HG03432 (cell line): ENCODE measurements at regions not wholly inside any gene's neighbourhood (a gene's known extent, or its start where the extent isn't known, plus 50 kb on each side); places are given as distances from the start of the nearest gene placed in this dataset.

ENCODE experiments used
- ATAC-seq: cut with Tn5 transposase; IDR thresholded peaks from one replicate; pipeline ENCODE4 v1.9.1; 2021; ENCODE audit warnings: mild to moderate bottlenecking, moderate library complexity; ENCODE audit not compliant: unreplicated experiment

DNA sequence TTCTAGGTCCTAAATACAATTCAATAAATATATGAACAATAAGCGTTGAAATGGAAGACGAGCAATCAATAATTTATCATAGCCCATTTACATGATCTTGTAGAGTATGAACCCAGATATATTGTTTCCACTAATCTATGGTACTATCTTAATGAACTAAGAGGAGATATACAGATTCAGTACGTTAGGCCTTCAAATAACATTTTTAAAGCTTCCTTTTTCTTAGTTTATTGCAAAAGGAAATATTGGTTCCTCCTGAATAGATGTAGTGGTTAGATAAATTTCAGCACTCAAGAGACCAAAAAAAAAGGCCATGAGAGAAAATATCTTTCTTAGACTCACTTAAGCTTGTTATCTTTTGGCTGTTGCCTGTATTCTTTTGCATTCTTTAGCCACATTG lies 147.5 kb upstream of the PITX2 start:
- ATAC-seq, result no peak

DNA sequence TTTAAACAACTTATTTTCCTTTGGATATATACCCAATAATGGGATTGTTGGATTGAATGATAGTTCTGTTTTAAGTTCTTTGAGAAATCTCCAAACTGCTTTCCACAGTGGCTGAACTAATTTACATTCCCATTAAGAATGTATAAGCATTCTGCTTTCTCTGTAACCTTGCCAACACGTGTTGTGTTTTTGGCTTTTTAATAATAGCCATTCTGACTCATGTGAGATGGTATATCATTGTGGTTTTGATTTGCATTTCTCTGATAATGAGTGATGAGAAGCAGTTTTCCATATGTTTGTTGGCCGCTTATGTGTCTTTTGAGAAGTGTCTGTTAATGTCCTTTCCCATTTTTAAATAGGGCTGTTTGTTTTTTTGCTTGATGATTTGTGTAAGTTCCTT lies 155.6 kb upstream of the PITX2 start:
- ATAC-seq, result no peak

DNA sequence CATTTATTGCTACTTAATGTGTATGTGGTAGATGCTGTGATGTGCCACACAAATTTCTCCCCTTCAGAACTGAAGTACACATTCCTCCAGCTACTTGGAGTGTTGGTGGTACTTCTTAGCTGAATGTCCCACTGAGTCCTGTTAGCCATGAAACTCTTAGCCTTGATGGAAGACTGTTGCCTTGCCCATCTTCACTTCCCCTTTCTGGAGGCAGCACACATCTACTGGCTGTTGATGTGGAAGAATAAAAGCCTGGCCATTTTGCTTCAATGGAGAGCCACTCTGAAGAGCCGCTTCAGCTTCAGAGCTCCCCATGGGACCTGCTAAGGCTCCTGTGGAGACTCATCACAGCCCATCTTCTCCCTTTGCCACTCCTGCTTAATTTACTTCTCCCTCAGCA lies 157.7 kb upstream of the PITX2 start:
- ATAC-seq, result no peak

GRCh38 chr4:110781944-110782343 lies 159.1 kb upstream of the PITX2 start:
- ATAC-seq, result no peak

DNA sequence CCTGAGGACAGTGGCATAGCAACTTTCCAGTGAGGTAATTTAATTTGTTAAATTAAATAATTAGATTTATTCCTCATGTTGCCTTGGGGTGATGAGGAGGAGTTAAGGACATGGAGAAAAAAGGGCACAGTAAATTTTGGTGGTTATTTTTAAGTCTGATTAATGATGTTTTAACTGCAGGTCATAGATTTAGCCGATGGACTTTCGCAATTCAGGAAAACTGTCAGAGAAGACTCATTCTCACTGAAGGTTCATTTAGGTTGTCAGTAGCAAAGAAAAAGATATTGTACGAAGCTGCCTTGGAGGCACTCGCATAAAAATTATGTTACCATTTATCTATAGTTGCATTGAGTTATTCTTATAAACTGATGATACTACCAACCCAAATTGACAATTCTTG lies 164.2 kb upstream of the PITX2 start:
- ATAC-seq, result no peak

DNA sequence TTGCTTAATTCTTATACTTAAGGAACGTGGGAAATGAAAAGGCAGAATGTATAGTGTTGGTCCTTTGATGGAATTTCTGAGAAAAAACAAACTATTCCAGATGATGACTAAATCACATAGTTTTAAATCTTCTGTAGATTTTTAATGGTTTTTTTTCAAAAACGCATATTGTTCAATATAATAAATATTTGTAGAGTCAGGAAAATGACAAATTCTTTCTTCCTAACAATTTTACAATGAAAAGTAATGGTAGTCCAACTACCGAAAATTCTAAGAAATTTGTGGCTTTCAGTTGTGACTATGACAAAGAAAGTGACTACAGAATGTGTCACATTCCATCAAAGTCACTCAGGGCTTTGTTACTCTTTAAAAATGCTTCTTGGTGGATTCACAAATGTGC lies 164.8 kb upstream of the PITX2 start:
- no peak for ATAC-seq

GRCh38 chr4:110788302-110788701 lies 165.4 kb upstream of the PITX2 start:
- ATAC-seq, result no peak

DNA sequence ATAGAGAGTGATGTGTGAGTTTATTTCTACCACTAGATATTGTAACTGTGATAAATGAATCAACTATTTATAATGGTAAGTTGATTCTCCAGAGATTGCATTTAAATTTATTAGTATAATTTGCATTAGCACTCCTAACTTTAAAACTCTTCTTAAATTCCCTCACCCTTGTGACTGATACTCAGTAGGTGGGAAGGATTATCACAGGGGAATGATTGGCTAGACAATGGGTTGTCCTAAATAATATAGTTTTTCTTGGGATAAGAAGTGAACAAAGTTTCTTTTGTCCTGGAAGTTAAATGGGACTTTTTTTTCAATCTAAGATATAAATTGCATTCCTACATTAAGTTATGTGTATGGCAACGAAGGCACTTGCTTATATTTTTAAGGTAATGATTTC lies 169.2 kb upstream of the PITX2 start:
- ATAC-seq, result no peak

- no peak for ATAC-seq
Measured at GRCh38 chr4:110793381-110793801, 170.5 kb upstream of the PITX2 start.

- ATAC-seq, result peak; percentile 74
Measured at GRCh38 chr4:110793890-110794554, 171.1 kb upstream of the PITX2 start.

DNA sequence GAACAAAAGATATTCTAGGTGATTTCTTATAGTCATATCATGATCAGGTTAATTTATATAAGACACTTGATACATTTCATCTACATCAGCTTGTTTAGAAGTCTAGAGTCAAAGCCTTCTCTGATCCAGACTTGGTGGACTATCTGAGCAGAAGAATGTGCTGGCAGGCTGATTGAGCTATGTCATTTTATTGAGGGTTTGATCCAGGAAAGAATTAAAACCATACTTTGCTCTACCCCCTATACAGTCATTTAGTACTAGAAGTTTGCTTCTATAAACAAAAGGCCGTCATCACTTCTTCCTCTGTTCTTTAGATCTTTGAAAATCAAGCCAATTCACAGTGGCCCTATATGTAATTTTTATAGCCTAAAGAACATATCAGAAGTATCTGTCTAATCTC lies 173.1 kb upstream of the PITX2 start:
- ATAC-seq, result no peak

GRCh38 chr4:110797486-110797885 lies 174.6 kb upstream of the PITX2 start:
- ATAC-seq, result no peak

DNA sequence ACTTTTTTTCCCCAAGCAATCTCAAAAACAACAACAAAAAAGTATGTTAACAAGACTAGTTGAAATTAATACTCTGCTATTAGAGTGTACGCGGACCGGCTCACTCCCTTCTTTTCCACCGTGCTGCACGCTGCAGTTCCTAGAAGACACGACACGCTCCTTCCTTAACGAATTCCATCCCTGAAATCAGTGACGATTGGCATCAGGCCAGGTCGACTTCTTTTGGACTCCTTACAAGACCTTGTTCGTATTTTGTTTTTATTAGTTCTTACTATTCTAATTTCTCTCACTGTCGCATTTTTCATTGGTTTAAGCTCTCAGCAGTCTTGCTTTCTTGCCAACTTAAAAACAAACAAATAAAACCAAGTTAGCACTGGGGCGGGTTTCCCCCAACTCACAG lies 175.8 kb upstream of the PITX2 start:
- ATAC-seq, result no peak

GRCh38 chr4:110799211-110799610 lies 176.3 kb upstream of the PITX2 start:
- ATAC-seq, result no peak

- ATAC-seq, result no peak
Measured at GRCh38 chr4:110801591-110801990, 178.7 kb upstream of the PITX2 start.

DNA sequence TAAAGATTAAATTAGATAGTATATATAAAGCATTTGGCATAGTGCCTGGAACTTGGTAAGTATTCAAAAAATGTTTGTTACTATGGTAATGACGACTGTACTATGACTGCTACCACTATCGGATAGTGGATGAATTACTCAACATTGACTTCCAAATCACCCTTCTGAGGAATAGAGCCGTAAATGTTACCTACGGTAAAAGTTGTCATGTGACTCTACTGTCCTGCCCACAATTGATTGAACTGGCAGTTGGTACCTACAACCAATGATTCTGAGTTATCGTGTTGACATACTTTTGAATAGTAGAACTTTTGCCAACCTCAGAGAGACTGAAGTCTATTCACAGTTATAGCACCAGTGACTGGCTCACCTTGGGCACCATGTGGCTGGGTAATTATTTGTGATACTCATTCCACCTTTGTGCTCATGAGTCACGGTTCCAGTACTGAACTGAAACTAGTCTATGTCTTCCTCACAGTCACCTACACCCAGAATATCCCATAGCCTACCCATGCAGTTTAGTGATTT lies 185.5 kb upstream of the PITX2 start:
- peak; percentile 91 for ATAC-seq

- ATAC-seq, result no peak
Measured at GRCh38 chr4:110815950-110816349, 193.1 kb upstream of the PITX2 start.

DNA sequence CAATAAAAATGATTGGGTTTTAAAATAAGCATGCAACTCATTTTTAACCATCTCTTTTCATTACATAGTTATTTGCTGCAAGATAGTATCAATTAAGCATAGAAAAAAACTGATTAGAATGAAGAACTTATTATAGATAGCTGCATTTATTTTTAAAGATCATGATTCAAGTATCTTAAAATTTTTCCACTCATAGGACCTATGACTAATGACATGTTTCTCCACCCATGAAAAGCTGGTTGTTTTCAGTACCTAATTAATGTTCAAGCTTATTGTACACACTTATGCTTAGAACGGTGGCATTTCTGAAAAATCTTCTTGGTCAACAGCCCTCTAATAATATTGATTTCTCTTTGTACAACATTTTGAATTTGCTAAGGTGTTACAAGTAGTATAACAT lies 193.5 kb upstream of the PITX2 start:
- ATAC-seq, result no peak

GRCh38 chr4:110821186-110821585 lies 198.3 kb upstream of the PITX2 start:
- ATAC-seq, result no peak

DNA sequence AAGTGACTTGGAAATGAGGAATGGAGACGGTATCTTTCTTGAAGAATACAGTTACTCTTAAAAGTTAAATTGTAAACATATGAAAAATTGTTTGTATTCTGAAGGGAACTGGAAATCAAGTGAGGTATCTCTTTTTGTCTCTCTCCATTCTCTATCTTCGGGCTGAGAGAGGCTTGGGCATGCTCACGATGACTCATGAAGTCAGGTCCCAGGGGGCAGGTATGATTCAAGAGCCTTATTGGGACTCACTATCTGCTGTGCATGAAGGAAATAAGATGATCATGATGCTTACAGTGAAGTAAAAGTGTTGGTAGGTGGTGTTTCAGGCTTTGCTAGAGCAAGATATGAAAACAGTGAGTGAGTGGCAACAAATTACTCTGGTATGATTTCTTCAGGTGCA lies 200.4 kb upstream of the PITX2 start:
- peak; percentile 95 for ATAC-seq

GRCh38 chr4:110824344-110824743 lies 201.5 kb upstream of the PITX2 start:
- no peak for ATAC-seq

DNA sequence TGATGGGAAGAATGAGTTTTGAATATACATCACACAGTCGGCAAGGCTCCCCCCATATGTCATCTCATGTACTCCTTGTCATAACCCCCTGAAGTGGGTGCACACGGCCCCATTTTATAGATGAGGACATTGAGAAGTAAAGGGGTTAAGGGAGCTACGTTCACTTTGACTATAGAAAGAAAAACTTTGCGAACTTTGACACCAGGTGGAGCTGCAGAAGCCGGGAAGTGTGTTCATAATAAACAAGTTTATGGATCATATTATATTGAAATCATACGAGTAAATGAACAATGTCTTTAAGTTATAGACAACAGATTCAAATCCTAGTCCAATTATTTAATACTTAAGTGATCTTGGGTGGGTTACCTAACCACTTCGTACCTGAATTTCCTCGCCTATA lies 203.8 kb upstream of the PITX2 start:
- ATAC-seq, result no peak

DNA sequence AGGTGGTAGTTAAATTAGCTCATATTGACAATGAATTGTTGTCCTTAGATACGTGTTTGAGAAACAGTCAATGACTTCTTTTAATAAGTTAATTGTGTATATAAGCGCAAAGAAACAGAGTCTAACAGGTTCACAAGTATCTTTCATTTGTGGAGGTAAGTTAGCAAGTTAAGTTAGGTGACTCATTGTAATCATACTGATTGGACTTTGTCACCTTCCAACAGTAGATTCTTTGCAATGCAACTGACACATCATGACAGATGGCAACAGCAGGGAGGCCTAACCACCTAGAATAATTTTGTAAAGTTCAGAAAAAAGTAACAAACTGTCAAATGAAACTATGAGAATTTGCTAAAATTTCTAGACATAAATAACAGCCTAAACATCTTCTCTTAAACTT lies 207.6 kb upstream of the PITX2 start:
- no peak for ATAC-seq
